ENCODE measurements at regions not wholly inside any gene's neighbourhood (a gene's known extent, or its start where the extent isn't known, plus 50 kb on each side); places are given as distances from the start of the nearest gene placed in this dataset.
A peak's percentile ranks its signal among the peaks of the same experiment; 100 is the strongest.
"Not testable (repeated sequence)": the region's sequence is repeated elsewhere in the genome, so short reads cannot be mapped to it uniquely, and the experiment has no call there.

DNA sequence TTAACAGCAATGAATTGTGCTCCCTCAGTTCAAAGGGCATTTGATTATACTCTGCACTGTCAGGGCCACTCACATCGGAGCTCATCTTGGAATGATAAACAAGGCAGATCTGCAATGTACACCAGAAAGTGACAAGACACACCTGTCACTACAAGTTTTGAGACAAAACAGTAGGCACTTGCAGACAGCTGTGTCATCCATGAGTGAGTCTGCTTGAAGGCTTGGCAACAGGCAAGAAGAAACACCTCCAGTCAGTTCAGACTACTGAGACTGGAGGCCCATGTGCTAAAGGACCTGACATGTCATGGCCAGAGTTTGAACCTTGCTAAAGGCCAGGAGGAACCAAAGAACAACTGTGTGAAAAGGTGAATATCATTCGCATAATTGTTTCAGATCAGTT lies 354.5 kb downstream of the CEP170 start:
- DNase-seq, result not testable (repeated sequence)

DNA sequence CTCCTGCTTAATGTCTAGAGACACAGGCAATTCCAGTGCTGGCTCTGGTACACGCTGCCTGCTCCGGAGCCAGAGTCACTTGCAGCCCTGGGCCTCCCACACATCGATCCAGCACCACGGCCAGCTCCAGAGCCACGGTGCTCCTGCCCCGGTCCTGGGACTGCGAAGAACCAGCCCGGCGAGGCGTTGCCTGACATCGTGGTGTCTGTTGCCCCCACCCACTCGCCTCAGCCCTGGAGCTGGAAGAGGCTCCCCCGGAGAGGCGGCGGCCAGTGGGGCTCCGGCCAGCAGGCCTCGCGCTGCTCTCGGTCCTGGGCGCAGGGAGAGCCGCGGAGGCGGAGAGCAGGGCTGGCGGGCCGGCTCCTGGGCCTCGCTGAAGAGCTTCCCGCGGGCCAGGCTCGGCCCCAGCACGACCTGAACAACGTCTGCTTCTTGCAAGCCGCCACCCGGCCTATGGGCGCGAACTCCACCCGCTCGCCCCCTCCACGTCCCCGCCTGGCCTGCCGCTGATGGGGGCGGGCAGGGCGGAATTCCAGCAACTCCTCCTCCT lies 364.8 kb downstream of the CEP170 start:
- DNase-seq, result peak; percentile 33

DNA sequence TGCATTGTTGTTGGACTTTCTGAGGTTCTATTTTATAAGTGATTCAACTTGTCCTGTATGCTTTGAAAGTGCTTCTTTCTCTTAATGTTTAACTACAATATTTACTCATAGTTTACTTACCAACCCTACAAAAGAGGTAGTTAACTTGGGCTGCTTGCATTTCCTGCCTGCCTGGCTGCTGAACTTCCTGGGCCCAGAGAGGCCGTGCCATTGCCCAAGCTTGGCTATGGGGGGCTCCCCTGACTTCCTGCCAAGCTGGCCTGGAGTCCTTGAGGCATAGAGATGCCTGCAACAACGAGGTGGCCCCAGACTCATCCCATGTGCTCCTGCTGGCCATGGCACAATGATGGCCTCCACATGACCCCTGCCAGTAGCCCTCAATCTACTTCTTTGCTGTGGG lies 361.6 kb upstream of the PLD5 start:
- no peak for DNase-seq

DNA sequence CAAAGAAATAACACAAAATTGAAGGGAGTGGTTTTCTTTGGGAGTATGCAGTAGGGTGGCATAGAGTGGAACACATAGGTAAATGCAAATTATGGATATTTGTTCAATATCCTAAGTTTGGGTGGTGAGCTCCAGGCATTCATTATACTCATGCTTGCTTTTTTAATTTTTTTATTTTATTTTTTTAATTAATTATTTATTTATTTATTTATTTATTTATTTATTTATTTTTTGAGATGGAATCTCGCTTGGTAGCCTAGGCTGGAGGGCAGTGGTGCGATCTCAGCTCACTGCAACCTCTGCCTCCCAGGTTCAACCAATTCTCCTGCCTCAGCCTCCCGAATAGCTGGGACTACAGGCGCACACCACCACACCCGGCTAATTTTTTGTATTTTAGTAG lies 355.5 kb upstream of the PLD5 start:
- DNase-seq, result not testable (repeated sequence)

DNA sequence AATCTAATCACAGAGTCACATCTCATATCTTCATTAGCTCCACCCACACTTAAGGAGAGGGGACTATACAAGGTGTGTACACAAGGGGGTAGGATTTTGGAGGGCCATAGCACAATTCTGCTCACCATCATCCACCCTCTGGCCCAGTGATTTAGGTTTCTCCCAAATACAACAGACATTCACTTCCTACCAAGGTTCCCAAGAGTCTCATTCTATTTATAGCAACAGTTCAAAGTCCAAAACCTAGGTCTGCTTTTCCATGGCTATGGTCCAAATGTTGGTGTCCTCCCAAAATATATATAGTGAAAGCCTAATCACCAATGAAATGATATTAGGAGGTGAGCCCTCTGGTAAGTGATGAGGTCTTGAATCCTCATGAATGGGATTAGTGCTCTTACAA lies 353.2 kb upstream of the PLD5 start:
- no peak for DNase-seq

DNA sequence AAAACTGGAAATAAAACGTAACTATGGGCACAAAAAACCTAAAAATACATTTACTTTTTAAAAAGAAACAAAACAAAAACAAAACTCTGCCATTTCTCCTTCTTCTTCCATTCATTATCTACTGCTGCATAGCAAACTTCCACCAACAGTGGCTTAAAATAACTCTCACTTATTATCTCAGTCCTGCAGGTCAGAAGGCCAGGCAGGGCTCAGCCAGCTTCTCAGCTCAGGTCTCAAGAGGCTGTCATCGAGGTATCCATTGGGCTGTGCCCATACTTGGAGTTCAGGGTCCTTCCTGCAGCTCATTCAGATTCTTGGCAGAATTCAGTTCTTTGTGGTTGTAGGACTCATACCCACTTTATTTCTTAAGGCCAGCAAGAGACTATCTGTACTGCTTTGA lies 352.7 kb upstream of the PLD5 start:
- no peak for DNase-seq

DNA sequence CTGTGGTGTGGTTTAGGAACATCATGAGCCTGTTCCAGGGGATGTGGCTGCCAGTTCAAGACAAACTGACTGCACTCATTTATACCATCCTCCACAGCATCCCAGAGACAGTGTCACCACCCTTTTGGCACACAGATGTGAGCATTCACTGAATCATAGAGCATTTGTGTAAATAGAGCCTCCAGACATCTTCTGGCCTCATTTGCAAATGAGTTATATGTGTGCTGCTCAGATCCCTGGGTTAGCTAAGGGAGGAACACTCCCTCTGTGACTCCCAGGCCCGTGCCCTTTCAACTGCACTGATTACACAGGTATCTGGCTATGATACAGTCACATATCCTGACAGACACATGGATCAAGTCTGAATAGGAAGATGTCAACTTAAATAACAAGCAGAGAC lies 351.5 kb upstream of the PLD5 start:
- DNase-seq, result no peak

DNA sequence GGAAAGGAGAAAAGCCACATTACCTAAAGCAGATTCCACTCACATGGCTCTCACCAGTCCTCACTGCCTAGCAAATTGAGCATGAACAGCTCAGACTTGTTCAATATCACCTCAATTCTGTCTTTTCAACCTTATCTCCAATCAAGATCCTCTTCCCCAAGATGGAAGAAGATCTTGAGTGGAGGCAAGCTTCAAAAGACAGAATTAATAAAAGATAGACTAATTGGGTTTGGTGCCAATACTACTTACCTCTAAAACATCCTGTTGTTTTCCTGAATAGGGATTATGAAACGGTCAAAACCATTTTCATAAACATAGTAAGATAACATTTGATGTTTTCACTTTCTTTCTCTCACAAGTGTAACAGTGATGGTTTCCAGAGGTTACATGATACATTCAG lies 349.2 kb upstream of the PLD5 start:
- no peak for DNase-seq

DNA sequence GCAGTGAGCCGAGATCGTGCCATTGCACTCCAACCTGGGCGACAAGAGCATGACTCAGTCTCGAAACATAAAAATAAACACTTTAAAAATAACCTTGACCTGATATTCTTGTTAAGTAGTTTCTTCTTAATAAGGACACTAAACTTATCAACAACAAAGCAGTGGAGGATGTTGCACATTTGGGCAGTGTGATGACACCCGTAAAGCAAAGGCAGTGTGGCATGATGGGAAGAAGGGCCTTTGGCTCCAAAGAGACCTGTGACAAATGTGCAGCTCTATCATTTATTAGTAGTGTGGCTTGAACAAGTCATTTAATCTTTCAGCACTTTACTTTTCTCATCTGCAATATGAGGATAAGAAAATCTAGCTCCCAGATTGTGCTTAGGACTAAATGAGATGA lies 348.0 kb upstream of the PLD5 start:
- DNase-seq, result no peak

DNA sequence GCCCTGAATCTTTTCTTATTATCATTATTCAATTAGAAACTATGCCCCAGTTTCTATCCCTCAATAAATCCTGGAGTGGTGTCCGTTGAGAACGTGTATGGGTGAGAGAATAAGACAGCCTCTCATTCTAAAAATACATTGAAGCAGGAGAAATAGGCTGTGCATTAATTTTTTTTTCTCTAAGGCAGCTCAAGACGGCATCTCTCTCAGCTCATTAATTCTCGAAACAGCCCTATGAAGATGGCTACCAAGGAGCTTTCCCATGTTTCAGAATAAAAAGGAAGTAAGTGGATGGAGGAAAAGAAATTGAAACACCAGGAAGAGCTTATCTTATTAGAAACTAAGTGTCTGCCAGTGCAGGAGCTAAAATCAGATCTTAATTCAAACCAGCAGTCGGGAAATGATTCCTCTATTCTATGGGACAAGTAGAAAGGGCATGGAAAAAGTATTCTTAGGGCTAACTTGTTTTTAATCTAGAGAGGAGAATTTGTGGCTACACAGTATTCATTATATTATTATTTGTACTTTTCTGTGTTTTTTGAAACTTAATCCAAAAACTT lies 347.1 kb upstream of the PLD5 start:
- no peak for DNase-seq

DNA sequence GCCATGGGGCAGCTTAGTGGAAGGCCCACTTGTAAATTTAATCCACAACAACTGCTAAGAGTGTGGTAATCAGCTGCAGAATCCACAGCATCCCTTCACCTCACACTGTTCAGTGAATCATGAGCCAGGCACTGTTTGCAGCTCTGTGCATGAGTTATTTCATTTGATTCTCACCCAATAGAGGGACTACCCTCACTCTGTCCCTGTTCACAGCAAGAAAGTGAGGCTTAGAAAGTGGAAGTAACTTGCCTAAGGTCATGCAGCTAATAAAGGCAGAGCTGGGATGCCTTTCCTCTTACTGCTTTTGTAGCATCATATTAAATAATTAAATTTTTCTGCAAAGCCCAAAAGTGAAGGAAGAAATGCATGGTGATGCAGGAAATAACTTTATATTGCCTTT lies 346.5 kb upstream of the PLD5 start:
- no peak for DNase-seq

DNA sequence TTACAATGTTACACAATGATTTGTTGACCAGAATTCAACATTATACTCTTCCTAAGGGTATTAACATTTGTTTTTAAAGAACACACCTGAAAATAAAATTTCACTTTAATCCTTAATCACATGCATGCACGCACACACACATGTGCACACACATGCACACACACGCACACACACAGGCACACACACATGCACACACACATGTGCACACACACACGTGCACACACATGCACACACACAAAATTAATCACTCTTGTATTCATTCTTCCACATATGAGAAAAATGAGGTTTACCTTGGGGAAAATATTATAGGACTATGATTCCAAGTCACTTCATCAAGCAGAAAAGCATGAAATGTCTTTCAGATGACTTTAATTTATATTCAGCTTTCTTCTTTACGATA lies 331.8 kb upstream of the PLD5 start:
- no peak for DNase-seq

DNA sequence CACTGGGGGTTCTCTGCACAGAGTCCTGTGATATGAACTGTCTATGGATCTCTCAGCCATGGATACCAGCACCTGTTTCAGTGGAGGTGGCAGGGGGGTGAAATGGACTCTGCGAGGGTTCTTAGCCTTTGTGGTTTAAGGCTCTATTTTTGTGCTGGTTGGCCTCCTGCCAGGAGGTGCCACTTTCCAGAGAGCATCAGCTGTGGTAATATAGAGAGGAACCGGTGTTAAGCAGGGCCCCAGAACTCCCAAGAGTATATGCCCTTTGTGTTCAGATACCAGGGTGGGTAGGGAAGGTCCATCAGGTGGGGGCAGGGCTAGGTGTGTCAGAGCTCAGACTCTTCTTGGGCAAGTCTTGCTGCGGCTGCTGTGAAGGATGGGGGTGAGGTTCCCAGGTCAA lies 330.0 kb upstream of the PLD5 start:
- no peak for DNase-seq

DNA sequence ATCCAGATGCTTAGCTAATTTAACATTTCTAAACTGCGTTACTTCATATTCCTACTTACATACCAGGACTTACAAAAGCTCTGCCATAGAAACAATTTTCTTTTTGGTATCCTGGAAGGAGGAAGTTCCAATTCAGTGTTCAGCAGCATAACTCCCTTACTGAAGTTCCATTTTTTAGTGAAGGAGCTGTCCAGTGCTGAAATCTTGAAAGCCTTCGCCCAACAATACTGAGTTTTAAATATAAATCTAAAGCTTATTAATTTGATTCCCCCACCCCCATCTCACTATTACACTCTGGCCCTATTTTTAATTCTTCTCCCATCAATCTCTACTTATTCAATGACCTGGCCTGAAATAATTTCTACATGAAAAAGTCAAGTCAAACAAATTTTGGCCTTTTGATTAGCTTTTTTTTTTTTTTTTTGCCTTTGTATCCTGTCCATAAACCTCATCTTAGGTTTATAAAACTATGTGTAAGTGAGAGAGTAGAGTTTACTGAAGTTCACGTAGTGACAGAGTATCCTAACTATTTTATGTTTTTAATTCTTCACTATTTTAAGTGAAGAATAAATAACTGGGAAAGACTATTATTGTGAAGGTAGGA lies 323.0 kb upstream of the PLD5 start:
- peak; percentile 58 for DNase-seq

DNA sequence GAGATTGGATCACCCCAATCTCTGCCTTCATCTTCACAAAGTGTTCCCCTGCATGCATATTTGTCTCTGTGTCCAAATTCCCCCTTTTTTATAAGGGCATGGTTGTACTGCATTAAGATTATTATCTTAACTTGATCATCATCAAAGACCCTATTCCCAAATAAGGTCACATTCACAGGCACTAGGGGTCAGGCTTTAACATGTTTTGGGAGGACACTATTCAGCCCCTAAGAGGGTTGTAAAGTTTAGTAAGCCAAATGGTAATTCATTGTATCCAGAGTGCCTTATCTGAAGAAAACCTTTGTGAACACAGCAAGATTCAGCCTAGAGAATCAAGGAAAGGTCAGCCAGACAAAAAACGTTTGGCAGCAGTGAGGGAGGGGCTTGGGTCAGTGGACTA lies 317.6 kb upstream of the PLD5 start:
- DNase-seq, result no peak

DNA sequence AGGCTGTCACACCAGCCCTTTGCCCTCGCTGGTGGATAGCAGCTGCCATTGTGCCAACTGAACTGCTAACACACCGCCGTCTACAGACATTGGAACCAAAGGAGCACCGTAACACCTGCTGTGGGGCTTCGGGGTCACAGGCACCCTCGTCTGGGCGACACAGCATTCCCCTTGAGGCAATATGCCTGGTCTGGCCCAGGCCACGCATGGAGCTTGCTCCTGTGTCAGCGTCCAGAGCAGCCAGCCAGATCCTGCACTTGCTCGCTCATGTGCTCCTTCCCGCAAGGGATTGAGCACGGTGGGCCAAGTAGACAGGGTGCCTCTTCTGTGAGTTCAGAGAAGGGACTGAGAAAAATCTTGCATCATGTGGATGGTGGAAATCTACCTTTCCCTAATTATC lies 314.6 kb upstream of the PLD5 start:
- no peak for DNase-seq

DNA sequence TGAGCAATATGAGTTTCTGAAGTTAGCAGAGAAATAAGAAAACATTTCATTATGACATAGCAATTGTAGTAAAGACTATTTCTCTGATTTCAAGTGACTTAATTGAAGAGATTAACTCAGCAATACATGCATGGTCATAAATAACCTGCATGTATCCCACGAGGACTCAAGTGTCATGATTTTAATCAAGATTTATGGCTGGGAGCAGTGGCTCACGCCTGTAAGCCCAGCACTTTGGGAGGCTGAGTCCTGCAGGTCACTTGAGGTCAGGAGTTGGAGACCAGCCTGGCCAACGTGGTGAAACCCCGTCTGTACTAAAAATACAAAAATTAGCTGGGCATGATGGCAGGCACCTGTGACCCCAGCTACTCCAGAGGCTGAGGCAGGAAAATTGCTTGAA lies 311.9 kb upstream of the PLD5 start:
- DNase-seq, result no peak

DNA sequence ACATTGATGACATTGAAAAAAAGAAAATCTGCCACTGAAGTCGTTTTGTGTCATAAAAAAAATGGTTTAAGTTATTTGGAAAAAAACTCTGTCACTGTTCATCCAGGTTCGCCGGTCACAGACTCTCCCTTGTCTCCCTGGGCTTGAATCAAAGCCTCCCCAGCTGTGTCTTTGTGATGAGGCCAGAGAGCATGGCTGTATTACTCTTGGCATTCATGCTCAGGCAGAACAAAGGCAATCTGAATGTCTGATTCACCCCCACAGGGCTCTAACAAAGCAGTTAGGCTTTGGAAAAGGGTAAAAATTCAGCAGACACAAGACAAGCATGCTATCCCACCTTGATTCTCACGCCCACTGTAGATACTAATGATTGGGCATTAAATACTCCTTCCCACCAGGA lies 304.3 kb upstream of the PLD5 start:
- DNase-seq, result no peak

DNA sequence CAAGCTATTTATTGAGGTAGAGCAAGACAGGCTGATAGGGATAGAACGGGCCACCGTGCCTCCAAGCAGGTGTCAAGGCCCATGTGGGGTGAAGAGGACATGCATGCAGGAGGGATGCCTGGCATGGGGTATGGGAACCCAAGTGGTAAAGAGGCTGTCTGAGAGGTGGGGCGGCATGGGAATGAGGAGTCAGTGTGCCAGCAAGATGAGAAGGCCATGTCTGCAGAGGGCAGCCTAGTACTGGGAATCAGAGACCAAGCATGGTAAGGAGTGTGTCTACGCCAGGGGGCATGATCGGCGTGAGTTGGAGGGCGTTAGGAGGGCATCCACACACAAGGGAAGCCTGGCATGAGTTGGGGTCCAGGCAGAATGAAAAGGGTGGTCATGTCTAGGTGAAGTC lies 303.7 kb upstream of the PLD5 start:
- DNase-seq, result no peak

DNA sequence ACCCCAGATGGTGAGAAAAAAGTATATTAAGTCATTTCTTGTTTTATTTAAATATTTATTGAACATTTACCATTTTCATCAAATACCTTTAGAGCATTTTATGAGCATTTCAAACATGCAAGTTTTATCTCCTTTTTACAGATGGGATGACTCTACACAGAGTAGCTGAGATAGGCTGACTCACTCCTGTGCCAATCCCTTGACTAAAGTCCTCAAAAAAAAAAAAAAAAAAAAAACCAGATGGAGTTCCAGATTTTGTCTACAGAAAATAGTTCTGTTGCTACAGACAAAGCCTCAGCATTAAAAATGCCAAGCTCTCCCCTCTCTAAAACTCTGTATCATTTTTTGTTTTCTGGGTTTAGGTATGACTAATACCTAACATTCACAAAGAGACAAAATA lies 303.0 kb upstream of the PLD5 start:
- DNase-seq, result peak; percentile 3

DNA sequence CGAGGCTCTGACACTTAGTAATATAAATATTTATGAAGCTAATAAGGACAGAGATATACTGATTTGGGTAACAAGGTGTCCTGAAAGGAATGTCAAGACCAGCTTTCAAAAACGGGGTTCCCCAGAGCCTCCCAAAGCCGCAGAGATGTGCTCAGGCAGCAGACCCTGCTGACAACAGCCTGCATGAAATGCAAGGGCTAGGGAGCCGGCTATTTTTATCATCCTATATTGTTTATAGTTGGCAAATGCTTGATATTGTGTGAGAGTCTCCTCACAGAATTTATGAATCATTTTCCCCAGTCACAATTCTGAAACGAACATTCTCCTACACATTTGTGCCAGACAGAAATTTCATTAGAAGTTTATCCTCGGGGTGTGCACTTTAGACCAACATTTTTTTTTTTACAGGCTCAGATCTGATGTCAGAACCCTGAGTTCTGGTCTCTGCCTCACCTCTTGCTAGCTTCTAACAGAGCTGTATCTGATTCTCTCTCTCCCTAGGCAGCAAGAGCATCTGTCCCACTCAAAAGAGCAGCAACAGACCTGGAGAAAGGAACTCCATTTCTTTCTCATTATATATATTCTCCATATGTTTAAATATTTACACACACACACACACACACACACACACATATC lies 302.3 kb upstream of the PLD5 start:
- DNase-seq, result no peak

DNA sequence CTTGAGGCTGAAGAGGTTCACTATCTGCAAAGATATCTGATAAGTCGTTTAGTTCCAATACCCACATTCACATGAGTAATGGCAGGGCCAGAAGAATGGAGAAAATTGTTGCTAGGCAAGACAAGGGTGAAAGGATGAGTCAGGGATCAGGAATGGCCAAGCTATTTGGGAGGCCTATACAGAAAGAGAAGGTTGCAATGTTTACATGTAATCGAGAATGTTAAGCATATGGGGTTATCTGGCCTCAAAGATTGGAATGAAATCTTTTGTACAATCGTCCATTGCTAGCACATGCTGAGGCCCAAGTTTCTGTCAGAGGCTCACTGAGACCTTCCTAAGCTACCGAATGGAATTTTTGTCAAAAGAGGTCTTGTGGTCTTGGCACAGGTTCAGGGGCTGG lies 299.9 kb upstream of the PLD5 start:
- no peak for DNase-seq

DNA sequence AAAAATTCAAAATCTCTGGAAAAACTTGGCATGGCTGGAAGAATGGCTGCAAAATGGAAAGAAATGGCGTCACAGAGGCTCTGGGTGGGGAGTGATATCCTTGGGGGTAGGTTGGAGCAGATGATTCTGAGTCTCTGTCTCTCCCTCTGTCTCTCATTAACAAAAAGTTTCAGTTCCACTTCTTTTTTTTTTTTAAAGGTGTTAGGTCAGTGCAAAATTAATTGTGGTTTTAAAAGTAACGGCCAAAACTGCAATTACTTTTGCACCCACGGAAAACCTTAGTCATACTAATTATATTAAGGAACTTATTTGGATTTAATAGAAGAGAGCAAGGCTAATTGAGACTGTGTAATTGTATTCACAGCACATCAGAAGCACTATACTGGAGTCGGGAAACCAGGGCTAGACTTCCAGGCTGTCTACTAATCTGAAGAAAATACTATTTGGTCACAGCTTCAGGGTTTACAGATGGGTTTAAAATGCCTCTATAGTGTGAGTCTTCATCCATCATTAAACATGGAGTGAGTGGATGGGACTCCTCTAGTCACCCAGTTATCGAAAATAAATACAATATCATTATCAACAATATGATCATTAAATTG lies 289.1 kb upstream of the PLD5 start:
- DNase-seq, result no peak

DNA sequence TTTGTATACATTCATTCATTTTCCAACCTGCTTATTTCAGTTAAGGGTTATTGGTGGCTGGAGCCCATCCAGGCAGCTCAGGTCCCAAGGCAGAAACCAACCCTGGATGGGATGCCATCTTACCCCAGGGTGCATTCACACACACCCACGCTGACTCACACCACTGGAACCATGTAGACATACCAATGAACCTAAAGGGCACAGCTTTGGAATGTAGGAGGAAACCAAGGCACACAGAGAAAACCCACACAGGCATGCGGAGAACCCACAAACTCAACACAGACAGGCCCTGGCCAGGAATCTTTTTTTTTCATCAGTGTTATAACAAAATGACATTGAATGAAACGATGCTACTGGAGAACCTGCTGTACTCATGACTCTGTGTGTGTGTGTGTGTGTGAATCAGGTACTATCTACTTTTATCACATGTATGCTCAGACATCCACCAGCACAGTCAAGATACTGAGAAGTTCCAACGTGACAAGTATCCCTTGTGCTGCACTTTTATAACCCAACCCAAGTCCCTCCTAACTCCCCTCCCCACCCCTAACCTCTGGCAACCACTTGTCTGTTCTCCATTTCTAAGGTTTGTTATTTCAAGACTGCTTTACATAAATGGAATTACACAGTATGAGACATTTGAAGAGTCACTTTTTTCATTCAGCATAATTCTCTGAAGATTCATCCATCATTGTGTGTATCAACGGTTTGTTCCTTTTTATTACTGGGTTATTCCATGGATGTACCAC lies 286.8 kb upstream of the PLD5 start:
- DNase-seq, result no peak
